Thyroid gland (tissue), 4 donors: ENCODE measurements at regions not wholly inside any gene's neighbourhood (a gene's known extent, or its start where the extent isn't known, plus 50 kb on each side); places are given as distances from the start of the nearest gene placed in this dataset.

ENCODE experiments used
- DNase-seq, 2 donors: peaks; one replicate each; pipeline ENCODE4 v3.0.0-alpha.2; 2019
- H3K27ac ChIP-seq, 3 donors: fragments of 200-600 bp; sonication (generic); 1 replicate in 2 of 3; 2 replicates in 1 of 3; pipeline ENCODE4 v1.5.1; 2016 to 2019; ENCODE audit warnings: mild to moderate bottlenecking in 1 of 3, moderate library complexity in 1 of 3
- H3K27me3 ChIP-seq: fragments of 200-600 bp; sonication (generic); one replicate; pipeline ENCODE4 v1.5.1; 2019
- H3K36me3 ChIP-seq, 2 donors: fragments of 200-600 bp; sonication (generic); one replicate each; pipeline ENCODE4 v1.5.1; 2016 to 2019
- H3K4me1 ChIP-seq, 2 donors: fragments of 200-600 bp; sonication (generic); one replicate each; pipeline ENCODE4 v1.5.1; 2017 to 2019
- H3K4me3 ChIP-seq, 3 donors: fragments of 200-600 bp; sonication (generic); replicated peaks in 1 of 3; 1 replicate in 2 of 3; 2 replicates in 1 of 3; pipeline ENCODE4 v1.5.1; 2016; ENCODE audit warnings: mild to moderate bottlenecking in 1 of 3
- H3K9me3 ChIP-seq: fragments of 200-600 bp; sonication (generic); one replicate; pipeline ENCODE4 v1.5.1; 2017
- POLR2A ChIP-seq, 2 donors: fragments of 450-650 bp; IDR thresholded peaks; one replicate each; pipeline ENCODE4 v1.6.1; 2017; ENCODE audit warnings: antibody characterized with exemption in 2 of 2, mild to moderate bottlenecking in 2 of 2, moderate library complexity in 1 of 2
- WGBS, 2 donors: methylation state at CpG; one replicate each; pipeline ENCODE4 v1.1.5; 2017; 5-methylcytosine and 5-hydroxymethylcytosine counted together
- intact Hi-C: fragments of 100-400 bp; cut with DNase I; formaldehyde crosslinking; loops from one replicate; pipeline ENCODE4 v1.15.1; 2023
- TF ChIP-seq, protein P1 (sequence below), 6 experiments: fragments of 200-600 bp in 3 of 6; fragments of 450-650 bp in 3 of 6; sonication (generic) in 3 of 6; IDR thresholded peaks; one replicate each; pipeline ENCODE4 v1.5.1; 2016 to 2019; ENCODE audit warnings: antibody characterized with exemption in 6 of 6, mild to moderate bottlenecking in 2 of 6, inconsistent platforms in 1 of 6, moderate library complexity in 1 of 6

DNA sequence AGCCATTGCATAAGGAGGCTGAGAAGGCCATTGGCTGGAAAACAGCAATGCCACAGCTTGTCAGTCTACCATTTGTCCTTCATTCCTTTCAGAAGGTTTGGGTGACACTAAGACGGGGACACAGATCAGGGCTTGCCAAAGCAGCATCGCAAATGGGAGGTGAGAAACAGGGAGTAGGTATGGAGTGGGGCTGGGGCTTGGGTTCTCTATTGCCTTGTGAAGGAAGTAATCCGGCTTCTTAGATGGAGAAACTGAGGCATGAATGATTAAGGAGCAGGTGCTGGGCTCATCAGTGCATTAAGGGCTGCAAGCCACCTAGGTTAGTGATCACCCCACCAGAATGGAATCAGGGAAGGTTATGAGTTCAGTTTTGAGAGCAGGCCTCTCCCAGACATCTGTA lies 115.6 kb upstream of the NMNAT3 start:
- Histone ChIP-seq H3K27me3 (no peaks in the 10 kb centered on the region), H3K4me3 (no peak overlapping the region), H3K36me3 (no peaks in the 10 kb centered on the region), H3K27ac (no peak overlapping the region), H3K4me1 (no peaks in the 10 kb centered on the region), H3K9me3 (no peaks in the 10 kb centered on the region)
- intact Hi-C loops, result no loop called here
- 79 to 85% methylated on average over 3 of the region's 3 CpGs for WGBS, 2 donors
- DNase-seq, result no peak
- no peak for TF ChIP-seq POLR2A (IDR thresholded peaks at IDR 0.05)

DNA sequence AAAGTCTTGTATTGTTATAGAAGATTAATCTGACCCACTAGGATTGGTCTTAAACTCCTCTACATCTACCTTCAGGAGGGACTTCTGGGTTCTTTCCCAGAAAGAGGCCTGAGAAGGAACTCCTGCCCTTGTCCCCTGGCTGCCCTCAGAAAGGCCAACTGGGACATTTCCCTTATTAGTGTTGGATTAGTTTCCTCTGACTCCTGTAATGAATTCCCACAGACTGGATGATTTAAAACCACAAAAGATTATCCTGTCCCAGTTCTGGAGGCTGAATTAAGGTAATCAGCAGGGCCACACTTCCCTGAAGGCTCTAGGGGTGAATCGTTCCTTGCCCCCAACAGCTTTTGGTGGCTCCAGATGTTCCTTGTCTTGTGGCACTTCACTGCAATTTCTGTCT lies 102.8 kb upstream of the NMNAT3 start:
- Histone ChIP-seq H3K4me3 (no peak overlapping the region), H3K4me1 (no peaks in the 10 kb centered on the region), H3K27ac (no peak overlapping the region), H3K9me3 (no peaks in the 10 kb centered on the region), H3K36me3 (no peaks in the 10 kb centered on the region), H3K27me3 (no peaks in the 10 kb centered on the region)
- whole genome bisulfite sequencing, 2 donors, result 46 to 59% methylated on average over 1 of the region's 1 CpG
- DNase-seq, result no peak
- intact Hi-C loops, result no loop called here
- TF ChIP-seq, protein P1, sequence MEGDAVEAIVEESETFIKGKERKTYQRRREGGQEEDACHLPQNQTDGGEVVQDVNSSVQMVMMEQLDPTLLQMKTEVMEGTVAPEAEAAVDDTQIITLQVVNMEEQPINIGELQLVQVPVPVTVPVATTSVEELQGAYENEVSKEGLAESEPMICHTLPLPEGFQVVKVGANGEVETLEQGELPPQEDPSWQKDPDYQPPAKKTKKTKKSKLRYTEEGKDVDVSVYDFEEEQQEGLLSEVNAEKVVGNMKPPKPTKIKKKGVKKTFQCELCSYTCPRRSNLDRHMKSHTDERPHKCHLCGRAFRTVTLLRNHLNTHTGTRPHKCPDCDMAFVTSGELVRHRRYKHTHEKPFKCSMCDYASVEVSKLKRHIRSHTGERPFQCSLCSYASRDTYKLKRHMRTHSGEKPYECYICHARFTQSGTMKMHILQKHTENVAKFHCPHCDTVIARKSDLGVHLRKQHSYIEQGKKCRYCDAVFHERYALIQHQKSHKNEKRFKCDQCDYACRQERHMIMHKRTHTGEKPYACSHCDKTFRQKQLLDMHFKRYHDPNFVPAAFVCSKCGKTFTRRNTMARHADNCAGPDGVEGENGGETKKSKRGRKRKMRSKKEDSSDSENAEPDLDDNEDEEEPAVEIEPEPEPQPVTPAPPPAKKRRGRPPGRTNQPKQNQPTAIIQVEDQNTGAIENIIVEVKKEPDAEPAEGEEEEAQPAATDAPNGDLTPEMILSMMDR (IDR thresholded peaks at IDR 0.05), result no peak
- TF ChIP-seq POLR2A (IDR thresholded peaks at IDR 0.05), result no peak

DNA sequence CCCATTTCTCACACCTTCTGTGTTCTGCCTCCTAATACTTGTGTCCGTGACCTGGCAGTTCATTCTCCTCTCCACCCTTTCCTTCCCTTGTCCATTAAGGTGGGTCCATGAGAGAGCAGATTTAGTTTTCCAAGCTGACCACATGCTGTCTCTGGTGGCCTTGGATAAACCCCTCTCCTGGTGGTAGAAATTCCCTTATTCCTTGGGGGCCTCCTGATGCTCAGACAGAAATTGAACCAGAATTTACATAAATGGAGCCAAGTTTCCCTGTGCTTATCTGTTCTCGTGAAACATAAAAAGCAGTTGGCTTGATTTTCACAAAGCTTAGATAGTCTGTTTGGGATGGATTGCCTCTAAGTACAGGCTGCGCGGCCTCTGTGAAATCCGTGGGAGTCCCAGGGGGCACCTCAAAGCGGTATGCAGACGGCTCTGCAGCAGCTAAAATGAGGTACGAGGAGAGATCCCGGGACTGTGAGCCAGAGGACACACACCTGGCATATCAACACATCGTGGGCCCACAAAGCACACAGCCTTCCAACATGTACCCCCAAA lies 101.0 kb upstream of the NMNAT3 start:
- H3K4me3 ChIP-seq, result no peak overlapping the region
- no peaks in the 10 kb centered on the region for H3K4me1 ChIP-seq
- H3K9me3 ChIP-seq, result no peaks in the 10 kb centered on the region
- DNase-seq, result no peak
- intact Hi-C loops, result no loop called here
- no peaks in the 10 kb centered on the region for H3K27me3 ChIP-seq
- 66 to 74% methylated on average over 10 of the region's 10 CpGs for WGBS, 2 donors
- H3K27ac ChIP-seq, result no peak overlapping the region
- TF ChIP-seq, protein P1 (IDR thresholded peaks at IDR 0.05), result no peak
- TF ChIP-seq POLR2A (IDR thresholded peaks at IDR 0.05), result no peak
- H3K36me3 ChIP-seq, result no peaks in the 10 kb centered on the region

DNA sequence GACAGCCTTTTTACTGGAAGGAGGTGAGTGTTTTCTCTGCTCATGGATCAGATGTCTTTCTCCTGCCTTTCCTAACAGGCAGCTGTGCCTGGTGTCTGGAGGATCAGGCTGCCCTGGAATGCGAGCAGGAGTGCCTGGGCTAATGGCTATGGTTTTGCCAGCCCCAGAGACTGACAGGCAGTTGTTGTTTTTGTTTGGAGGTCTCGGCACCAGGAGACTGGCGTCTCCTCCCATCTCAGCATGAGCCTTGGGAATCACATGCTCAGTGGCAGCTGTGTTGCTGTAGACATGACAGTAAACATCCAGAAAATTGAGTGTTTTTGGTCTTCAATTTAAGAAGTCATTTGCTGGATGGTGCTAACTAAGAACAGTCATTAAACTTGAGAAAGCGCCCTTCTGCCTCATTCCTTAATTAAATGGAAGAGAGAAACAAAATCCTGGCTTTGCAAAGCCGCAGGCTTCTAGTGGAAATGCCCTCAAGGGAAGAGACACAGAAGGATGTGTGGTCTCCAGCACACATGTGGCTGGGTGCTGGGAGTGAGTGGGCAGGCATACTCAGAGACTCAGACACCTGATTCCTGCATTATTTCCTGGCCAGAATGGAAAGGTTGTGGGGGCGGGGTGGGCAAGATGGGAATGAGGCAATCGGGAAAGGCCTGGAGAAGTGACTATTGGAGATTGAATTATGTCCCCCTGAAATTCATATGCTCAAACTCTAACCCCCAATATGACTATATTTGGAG lies 97.0 kb upstream of the NMNAT3 start:
- intact Hi-C loops, result no loop called here
- no peak for DNase-seq
- Histone ChIP-seq H3K4me1 (no peaks in the 10 kb centered on the region), H3K36me3 (no peaks in the 10 kb centered on the region), H3K4me3 (no peak overlapping the region), H3K27me3 (no peaks in the 10 kb centered on the region), H3K27ac (no peak overlapping the region), H3K9me3 (no peaks in the 10 kb centered on the region)
- TF ChIP-seq, protein P1 (IDR thresholded peaks at IDR 0.05), result no peak
- no peak for TF ChIP-seq POLR2A (IDR thresholded peaks at IDR 0.05)
- 40 to 52% methylated on average over 6 to 7 of the region's 7 CpGs for WGBS, 2 donors

DNA sequence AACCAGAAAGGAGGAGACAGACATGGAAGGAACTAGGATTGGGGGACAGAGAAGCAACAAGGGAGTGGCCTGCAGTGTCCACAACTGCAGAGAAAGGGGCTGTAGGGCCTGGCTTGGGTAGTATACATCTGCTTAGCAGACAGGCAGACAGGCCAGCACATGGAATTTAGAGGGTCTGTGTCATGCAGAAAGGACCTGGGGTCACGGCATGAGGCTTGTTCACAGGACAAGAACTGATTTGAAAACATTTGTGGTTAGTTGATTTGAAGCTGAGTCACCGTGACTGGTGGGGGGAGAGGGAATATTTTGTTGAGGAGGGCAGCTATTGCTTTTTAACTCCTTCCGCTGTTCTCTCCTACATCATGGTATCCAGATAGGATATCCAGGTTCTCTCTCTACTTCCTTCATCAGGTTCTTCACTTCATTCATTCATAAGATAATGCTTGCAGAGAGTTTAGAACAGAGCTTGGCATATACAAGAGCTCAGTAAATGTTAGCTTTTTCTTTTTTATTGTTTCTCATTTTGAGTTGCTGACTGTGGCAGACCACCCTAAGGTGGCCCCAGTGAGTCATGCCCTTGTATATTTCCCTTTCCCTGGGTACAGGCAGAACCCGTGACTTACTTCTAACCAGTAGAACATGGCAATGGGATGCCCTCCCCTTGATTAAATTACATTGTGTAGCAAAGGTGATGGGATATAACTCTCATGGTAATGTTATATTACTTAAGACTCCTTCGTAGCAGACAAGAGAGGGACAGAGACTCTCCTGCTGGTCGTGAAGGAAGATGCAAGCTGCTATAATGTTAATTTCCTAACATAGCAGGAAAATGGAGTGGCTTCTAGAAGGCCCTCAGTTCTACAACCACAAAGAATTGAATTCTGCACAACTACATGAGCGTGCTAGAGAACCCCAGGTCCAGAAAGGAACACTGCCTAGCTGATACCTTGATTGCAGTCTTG lies 95.0 kb upstream of the NMNAT3 start:
- Histone ChIP-seq H3K27ac (no peak overlapping the region), H3K4me3 (no peak overlapping the region), H3K27me3 (no peaks in the 10 kb centered on the region), H3K36me3 (no peaks in the 10 kb centered on the region), H3K9me3 (no peaks in the 10 kb centered on the region), H3K4me1 (no peaks in the 10 kb centered on the region)
- 72 to 74% methylated on average over 7 of the region's 7 CpGs for WGBS, 2 donors
- intact Hi-C loops, result no loop called here
- no peak for DNase-seq
- TF ChIP-seq, protein P1 (IDR thresholded peaks at IDR 0.05), result no peak
- no peak for TF ChIP-seq POLR2A (IDR thresholded peaks at IDR 0.05)
